A673 (cell line): ENCODE measurements at regions not wholly inside any gene's neighbourhood (a gene's known extent, or its start where the extent isn't known, plus 50 kb on each side); places are given as distances from the start of the nearest gene placed in this dataset.

ENCODE experiments used
- CTCF ChIP-seq: fragments of 300-800, 200-600 bp; sonication (generic); conservative IDR thresholded peaks from 2 replicates; pipeline ENCODE4 v1.5.1; 2017; ENCODE audit warnings: low read depth, mild to moderate bottlenecking, antibody characterized with exemption, low read length, moderate library complexity, mixed read lengths
- EZH2 ChIP-seq: fragments of 200-600 bp; sonication (generic); IDR thresholded peaks from 2 replicates; pipeline ENCODE4 v1.6.1; 2017; ENCODE audit warnings: borderline replicate concordance, low read depth, mild to moderate bottlenecking, mixed read lengths, antibody characterized with exemption, low read length; ENCODE audit not compliant: poor library complexity, severe bottlenecking

- TF ChIP-seq CTCF (no peak), EZH2 (no peak)
Measured at GRCh38 chr2:59256290-59256689, 1015.2 kb upstream of the FANCL start.
